Kidney (tissue), 13 donors: ENCODE measurements at regions not wholly inside any gene's neighbourhood (a gene's known extent, or its start where the extent isn't known, plus 50 kb on each side); places are given as distances from the start of the nearest gene placed in this dataset.

Source experiments
- DNase-seq, 5 donors: peaks; one replicate each; pipeline ENCODE4 v3.0.0-alpha.2; 2013 to 2020
- FAIRE-seq: peaks from 2 replicates; lab custom pipeline; 2012; peaks lifted over from hg19 to GRCh38; lab: Jason Lieb, UNC
- H3K27ac ChIP-seq, 2 donors: one replicate each; pipeline ENCODE4 v1.7.0; 2013; ENCODE audit warnings: low read depth in 2 of 2, low read length in 2 of 2, inconsistent platforms in 1 of 2
- H3K27me3 ChIP-seq: one replicate; pipeline ENCODE4 v1.7.1; 2013; ENCODE audit warnings: low read length, inconsistent platforms; ENCODE audit not compliant: control insufficient read depth, insufficient read depth
- H3K36me3 ChIP-seq, 3 donors: one replicate each; pipeline versions ENCODE4 v1.7.0 to v1.7.1; 2013; ENCODE audit warnings: low read length in 3 of 3, control low read depth in 1 of 3, inconsistent platforms in 1 of 3; ENCODE audit not compliant: insufficient read depth in 3 of 3, control insufficient read depth in 2 of 3
- H3K4me1 ChIP-seq, 3 donors: one replicate each; pipeline versions ENCODE4 v1.7.0 to v1.7.1; 2013; ENCODE audit warnings: low read length in 3 of 3, inconsistent platforms in 1 of 3, low read depth in 1 of 3; ENCODE audit not compliant: control insufficient read depth in 2 of 3, insufficient read depth in 2 of 3
- H3K4me3 ChIP-seq, 3 donors: one replicate each; pipeline versions ENCODE4 v1.7.0 to v1.8.1; 2013; ENCODE audit warnings: low read length in 3 of 3, control low read depth in 1 of 3, inconsistent platforms in 1 of 3
- H3K9ac ChIP-seq, 3 donors: one replicate each; pipeline versions ENCODE4 v1.7.0 to v1.7.1; 2013; ENCODE audit warnings: low read length in 3 of 3, control low read depth in 1 of 3, inconsistent platforms in 1 of 3
- H3K9me3 ChIP-seq, 3 donors: one replicate each; pipeline versions ENCODE4 v1.7.0 to v1.7.1; 2013; ENCODE audit warnings: low read length in 3 of 3, control low read depth in 1 of 3, inconsistent platforms in 1 of 3; ENCODE audit not compliant: control insufficient read depth in 2 of 3, insufficient read depth in 1 of 3
- CTCF ChIP-seq: IDR thresholded peaks from 3 replicates; pipeline ENCODE4 v1.5.1; 2012; ENCODE audit warnings: mild to moderate bottlenecking, moderate library complexity, borderline replicate concordance; ENCODE audit not compliant: insufficient read depth; ENCODE audit errors: extremely low read depth
- intact Hi-C: fragments of 100-400 bp; cut with DNase I; formaldehyde crosslinking; loops from one replicate; pipeline ENCODE4 v1.11.1; 2022
- donor health status: control.
- donor health status: control.
- donor health status: control.
- donor health status: control.
- donor health status: control.
- donor health status: DM: yes; HTN: yes; CAD: no.
- donor health status: Normal renal cell carcinoma (clear cell type).

GRCh38 chr20:24859539-24859938 is 89.5 kb upstream of the CST7 start:
- Histone ChIP-seq H3K4me3 (no peak overlapping the region), H3K36me3 (no peaks in the 10 kb centered on the region), H3K9me3 (peaks cover 0 to 4% (median 0%) of the 10 kb centered on the region in 3 donors), H3K27me3 (no peaks in the 10 kb centered on the region), H3K4me1 (no peaks in the 10 kb centered on the region), H3K9ac (no peak overlapping the region), H3K27ac (no peak overlapping the region)
- no peak for TF ChIP-seq CTCF
- DNase-seq (no peak), FAIRE-seq (no peak)
- intact Hi-C loops = no loop called here

GRCh38 chr20:24862186-24862585 is 86.9 kb upstream of the CST7 start:
- Histone ChIP-seq H3K9me3 (peaks cover 3 to 9% (median 5%) of the 10 kb centered on the region in 3 donors), H3K9ac (no peak overlapping the region), H3K4me1 (no peaks in the 10 kb centered on the region), H3K36me3 (no peaks in the 10 kb centered on the region), H3K27me3 (no peaks in the 10 kb centered on the region), H3K27ac (no peak overlapping the region), H3K4me3 (no peak overlapping the region)
- FAIRE-seq = no peak
- TF ChIP-seq CTCF = no peak
- no peak for DNase-seq
- intact Hi-C loops = no loop called here

- H3K36me3 ChIP-seq = no peaks in the 10 kb centered on the region
- FAIRE-seq (no peak), DNase-seq (no peak)
- H3K27ac ChIP-seq = no peak overlapping the region
- no peaks in the 10 kb centered on the region for H3K27me3 ChIP-seq
- H3K4me3 ChIP-seq = no peak overlapping the region
- no peak overlapping the region for H3K9ac ChIP-seq
- H3K4me1 ChIP-seq = no peaks in the 10 kb centered on the region
- H3K9me3 ChIP-seq = peaks cover 3 to 9% (median 5%) of the 10 kb centered on the region in 3 donors
- TF ChIP-seq CTCF = no peak
- intact Hi-C loops = no loop called here
Measured at GRCh38 chr20:24862606-24863005, 86.5 kb upstream of the CST7 start.

- Histone ChIP-seq H3K27me3 (no peaks in the 10 kb centered on the region), H3K36me3 (no peaks in the 10 kb centered on the region), H3K27ac (no peak overlapping the region), H3K4me1 (no peaks in the 10 kb centered on the region), H3K9ac (no peak overlapping the region), H3K4me3 (no peak overlapping the region), H3K9me3 (peaks cover 3 to 9% (median 5%) of the 10 kb centered on the region in 3 donors)
- no peak for TF ChIP-seq CTCF
- DNase-seq = no peak
- intact Hi-C loops = no loop called here
- FAIRE-seq = no peak
Measured at GRCh38 chr20:24863356-24863755, 85.7 kb upstream of the CST7 start.
